ENCODE measurements at regions not wholly inside any gene's neighbourhood (a gene's known extent, or its start where the extent isn't known, plus 50 kb on each side); places are given as distances from the start of the nearest gene placed in this dataset.
"Not testable (repeated sequence)": the region's sequence is repeated elsewhere in the genome, so short reads cannot be mapped to it uniquely, and the experiment has no call there.

- no peak for DNase-seq (ENCODE audit: low read depth, low spot score)
These were observed 476.5 kb downstream of the DTWD2 start for GRCh38 chr5:118511846-118512245.

GRCh38 chr5:118506217-118506852 lies 482.0 kb downstream of the DTWD2 start:
- H3K27ac ChIP-seq: no peak overlapping the region
- DNase-seq (ENCODE audit: low read depth, low spot score): no peak

More at GRCh38 chr5:118511846-118512245, 476.5 kb downstream of the DTWD2 start:
- H3K27ac ChIP-seq: no peak overlapping the region

DNA sequence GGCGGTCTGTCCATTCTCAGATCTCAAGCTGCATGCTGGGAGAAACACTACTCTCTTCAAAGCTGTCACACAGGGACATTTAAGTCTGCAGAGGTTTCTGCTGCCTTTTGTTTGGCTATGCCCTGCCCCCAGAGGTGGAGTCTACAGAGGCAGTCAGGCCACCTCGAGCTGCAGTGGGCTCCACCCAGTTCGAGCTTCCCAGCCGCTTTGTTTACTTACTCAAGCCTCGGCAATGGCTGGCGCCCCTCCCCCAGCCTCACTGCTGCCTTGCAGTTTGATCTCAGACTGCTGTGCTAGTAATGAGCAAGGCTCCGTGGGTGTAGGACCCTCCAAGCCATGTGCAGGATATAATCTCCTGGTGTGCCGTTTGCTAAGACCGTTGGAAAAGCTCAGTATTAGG lies 486.1 kb downstream of the DTWD2 start:
- not testable (repeated sequence) for DNase-seq (ENCODE audit: low read depth, low spot score)

GRCh38 chr5:118491351-118491750 lies 497.0 kb downstream of the DTWD2 start:
- no peak for DNase-seq (ENCODE audit: low read depth, low spot score)
- no peak overlapping the region for H3K27ac ChIP-seq

More for the DNA sequence above, 486.1 kb downstream of the DTWD2 start:
- not testable (repeated sequence) for H3K27ac ChIP-seq

GRCh38 chr5:118486647-118487225 lies 501.6 kb downstream of the DTWD2 start:
- DNase-seq (ENCODE audit: low read depth, low spot score): no peak
- no peak overlapping the region for H3K27ac ChIP-seq

- no peak for DNase-seq (ENCODE audit: low read depth, low spot score)
These were observed 509.1 kb downstream of the DTWD2 start for GRCh38 chr5:118479285-118479684.

DNA sequence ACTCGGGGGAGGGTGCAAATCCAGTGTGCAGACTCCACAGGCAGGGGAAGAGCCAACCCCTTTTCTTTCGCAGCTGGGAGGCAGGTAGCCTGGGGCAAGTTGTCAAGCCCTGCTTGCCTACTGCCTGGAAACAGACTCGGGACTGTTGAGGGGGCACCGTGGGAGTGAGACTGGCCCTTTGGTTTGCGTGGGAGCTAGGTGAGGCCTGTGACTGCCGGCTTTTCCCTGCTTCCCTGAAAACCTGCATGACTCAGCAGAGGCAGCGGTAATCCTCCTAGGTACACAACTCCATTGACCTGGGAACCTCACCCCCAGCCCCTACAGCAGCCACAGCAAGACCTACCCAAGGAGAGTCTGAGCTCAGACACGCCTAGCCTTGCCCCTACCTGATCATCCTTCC lies 509.5 kb downstream of the DTWD2 start:
- no peak overlapping the region for H3K27ac ChIP-seq
- no peak for DNase-seq (ENCODE audit: low read depth, low spot score)

More at GRCh38 chr5:118479285-118479684, 509.1 kb downstream of the DTWD2 start:
- H3K27ac ChIP-seq: no peak overlapping the region

DNA sequence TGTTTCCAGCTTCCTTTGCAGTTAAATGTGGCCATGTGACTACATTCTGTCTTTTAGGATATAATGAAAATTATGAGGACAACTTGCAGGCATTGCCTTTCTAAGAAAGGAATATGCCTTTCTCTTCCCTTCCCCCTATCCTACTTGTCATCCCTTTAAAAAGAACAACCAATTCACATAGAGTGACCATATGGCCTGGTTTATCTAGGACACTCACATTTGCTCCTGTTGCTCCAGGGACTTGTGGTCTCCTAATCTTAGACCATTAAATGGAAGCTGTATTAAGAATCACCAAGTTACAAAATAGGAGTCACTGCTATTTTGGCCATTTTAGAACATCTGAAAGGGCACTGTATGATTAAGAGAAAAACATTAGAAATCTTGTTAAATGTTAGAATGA lies 520.3 kb downstream of the DTWD2 start:
- no peak overlapping the region for H3K27ac ChIP-seq
- no peak for DNase-seq (ENCODE audit: low read depth, low spot score)

DNA sequence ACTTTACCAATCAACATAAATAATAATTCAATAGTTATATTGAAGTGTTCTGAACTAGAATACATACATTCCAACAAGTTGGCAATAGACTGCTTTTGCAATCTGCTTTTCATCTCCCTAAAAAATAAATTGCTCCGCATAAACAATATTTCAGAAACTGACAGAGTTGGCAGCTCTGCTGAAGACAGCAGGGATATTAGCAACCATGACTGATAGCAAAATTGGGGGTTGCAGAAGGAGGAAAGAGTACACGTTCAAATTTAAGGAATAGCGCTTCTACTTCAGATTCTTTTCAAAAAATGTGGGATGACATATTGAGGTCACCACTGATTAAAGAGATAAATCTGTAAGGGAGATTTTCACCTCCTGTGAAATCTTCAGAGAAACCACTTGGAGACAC lies 521.2 kb downstream of the DTWD2 start:
- no peak for DNase-seq (ENCODE audit: low read depth, low spot score)

DNA sequence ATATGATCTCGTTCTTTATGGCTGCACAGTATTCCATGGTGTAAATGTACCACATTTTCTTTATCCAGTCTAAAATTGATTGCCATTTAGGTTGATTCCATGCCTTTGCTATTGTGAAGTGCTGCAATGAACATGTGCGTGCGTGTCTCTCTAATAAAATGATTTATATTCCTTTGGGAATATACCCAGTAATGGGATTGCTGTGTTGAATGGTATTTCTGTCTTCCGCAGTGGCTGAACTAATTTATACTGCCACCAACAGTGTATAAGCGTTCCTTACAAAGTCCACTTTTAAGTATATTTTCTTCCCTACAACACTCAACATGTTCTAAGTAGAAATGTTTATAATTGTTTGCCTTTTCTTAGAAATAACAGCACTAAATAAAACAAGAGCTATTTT lies 521.9 kb downstream of the DTWD2 start:
- DNase-seq (ENCODE audit: low read depth, low spot score): no peak
- H3K27ac ChIP-seq: no peak overlapping the region

More for the DNA sequence above, 521.2 kb downstream of the DTWD2 start:
- no peak overlapping the region for H3K27ac ChIP-seq

- not testable (repeated sequence) for DNase-seq (ENCODE audit: low read depth, low spot score); H3K27ac ChIP-seq
These were observed 526.1 kb downstream of the DTWD2 start for GRCh38 chr5:118462276-118462675.

- DNase-seq (ENCODE audit: low read depth, low spot score): no peak
- no peak overlapping the region for H3K27ac ChIP-seq
These were observed 526.9 kb downstream of the DTWD2 start for GRCh38 chr5:118461436-118461835.

DNA sequence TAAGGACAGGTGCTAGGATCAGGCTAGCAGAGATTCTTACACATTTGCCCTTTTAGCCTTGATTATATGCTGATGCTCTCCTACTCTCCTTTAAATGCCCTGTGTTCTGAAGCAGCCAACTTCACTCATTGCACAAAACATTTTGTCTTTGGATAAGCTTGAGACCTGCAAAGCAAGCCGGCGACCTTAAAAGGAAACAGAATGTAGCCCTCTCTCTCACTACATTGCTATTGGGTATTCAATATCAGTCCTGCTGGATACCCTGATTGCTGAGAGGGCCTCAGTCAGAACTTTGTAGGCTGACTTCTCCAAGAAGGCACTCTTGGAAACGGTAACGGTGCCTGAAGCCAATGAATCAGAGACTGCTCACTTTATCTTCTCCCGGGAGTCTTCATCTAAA lies 528.9 kb downstream of the DTWD2 start:
- H3K27ac ChIP-seq: no peak overlapping the region
- no peak for DNase-seq (ENCODE audit: low read depth, low spot score)

- no peak for DNase-seq (ENCODE audit: low read depth, low spot score)
- H3K27ac ChIP-seq: no peak overlapping the region
These were observed 532.3 kb downstream of the DTWD2 start for GRCh38 chr5:118456085-118456484.

DNA sequence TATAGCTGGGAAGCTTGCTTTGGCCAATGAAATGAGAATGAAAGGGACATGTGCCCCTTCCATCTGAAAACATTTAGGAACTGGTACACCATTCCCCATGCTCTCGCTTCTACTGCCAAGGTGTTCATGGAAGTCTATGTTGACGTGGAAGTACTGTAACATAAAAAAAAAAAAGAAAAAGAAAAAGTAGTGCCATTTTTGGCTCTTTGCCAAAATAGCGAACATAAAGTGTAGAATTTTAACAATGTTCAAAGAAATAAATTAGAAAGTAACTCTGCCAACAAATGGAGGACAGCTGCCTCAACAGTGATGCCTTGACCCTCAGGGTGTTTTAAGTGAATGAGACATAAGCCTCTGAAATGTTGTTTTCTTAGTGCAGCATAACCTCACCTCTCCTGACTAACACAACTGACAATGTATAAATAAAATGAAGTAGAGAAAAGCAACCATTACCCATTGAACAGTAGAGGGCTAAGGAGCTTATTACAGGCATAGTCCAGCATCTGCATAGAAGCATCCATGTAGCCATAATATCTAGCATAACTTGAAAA lies 536.6 kb downstream of the DTWD2 start:
- no peak for DNase-seq (ENCODE audit: low read depth, low spot score)
- no peak overlapping the region for H3K27ac ChIP-seq

DNA sequence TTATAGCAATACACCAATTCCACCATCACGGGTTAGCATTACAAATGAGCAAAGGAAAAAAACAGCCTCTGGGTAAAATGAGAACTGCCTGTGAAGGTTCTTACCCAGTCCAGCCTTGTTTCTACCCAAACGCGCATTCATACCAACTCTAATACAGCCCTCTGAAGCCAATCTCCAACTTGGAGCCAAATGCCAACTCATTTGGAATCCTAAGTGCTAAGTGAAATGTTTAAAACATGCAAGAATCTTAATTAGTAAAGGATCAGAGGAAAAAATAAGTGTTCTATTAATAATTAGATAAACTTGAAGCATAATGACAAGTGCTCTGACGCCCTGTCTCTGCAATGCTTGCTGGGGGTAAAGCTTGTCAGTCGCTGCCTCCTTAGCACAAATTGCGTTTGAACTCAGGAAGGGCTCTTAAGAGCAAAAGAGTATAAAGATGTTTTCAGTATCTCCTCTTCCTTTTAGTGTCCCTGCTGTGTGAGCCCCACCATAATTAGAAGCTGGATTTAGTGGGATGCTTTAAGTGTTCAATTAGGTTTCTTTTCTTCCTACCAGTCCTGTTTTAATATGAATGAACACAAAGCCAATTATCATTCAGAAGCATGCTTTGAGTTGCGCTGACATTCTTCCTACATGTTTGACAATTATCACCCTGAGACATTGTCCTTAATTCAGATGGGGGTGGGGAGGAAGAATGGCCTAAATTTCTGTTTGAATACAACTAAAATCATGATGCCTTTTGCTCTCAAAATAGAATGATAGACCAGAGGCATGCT lies 537.6 kb downstream of the DTWD2 start:
- H3K27ac ChIP-seq: no peak overlapping the region
- DNase-seq (ENCODE audit: low read depth, low spot score): no peak

GRCh38 chr5:118447350-118447749 lies 541.0 kb downstream of the DTWD2 start:
- no peak for DNase-seq (ENCODE audit: low read depth, low spot score)
- H3K27ac ChIP-seq: no peak overlapping the region

GRCh38 chr5:118441956-118442355 lies 546.4 kb downstream of the DTWD2 start:
- DNase-seq (ENCODE audit: low read depth, low spot score): no peak
- H3K27ac ChIP-seq: no peak overlapping the region

DNA sequence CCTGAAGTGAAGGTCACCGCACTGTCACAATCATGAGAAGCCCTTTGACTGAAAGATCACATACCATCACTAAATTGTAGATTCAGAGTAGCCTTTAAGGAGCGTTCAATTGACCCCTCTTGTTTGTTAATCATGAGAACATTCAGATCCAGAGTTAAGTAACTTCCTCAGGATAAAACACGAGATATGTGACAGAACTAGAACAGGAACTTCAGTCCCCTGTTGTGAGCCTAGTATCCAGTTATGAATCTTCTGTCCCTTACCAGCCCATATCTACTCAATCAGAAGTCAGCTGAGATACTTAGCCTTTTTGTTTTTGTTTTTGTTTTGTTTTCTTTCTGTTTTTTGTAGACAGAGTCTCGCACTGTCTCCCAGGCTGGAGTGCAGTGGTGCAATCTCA lies 547.3 kb downstream of the DTWD2 start:
- DNase-seq (ENCODE audit: low read depth, low spot score): no peak
- H3K27ac ChIP-seq: no peak overlapping the region

DNA sequence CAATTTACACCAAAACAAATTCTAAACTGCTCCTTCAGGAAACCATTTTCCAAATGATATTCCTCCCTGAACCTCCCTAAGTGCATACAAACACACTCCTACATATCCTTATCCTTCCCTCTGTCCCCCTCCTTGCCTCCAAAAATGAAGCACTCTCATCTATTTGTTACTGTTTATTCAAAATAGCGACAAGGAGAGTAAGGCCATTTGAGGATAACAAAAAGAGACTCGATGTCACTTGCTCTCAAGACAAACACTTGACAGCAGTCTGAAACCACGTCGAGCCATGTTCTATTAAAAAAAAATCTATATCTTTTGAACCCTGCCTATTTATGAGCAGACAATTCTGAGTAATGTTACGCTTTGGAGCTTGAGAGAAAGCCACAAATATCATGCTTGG lies 547.9 kb downstream of the DTWD2 start:
- H3K27ac ChIP-seq: no peak overlapping the region
- DNase-seq (ENCODE audit: low read depth, low spot score): no peak

DNA sequence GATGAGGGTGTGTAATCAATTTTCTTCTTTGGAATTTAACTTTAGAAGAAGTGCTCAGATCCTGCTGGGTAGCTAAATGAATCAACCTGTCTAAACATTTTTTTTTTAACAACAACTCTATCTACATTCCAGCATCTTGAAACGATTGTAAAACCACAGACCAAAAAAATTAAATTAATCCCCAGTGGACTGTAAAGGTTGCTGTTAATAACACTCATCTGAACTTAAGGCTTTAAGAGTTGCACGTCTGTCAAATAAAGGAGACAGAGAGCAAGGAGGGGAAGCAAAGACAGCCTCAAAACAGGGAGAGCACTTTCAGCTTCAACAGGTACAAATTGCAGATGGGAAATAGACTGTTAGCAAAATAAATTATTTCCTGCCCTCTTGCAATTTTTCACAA lies 548.5 kb downstream of the DTWD2 start:
- DNase-seq (ENCODE audit: low read depth, low spot score): no peak

More for the DNA sequence above, 548.5 kb downstream of the DTWD2 start:
- H3K27ac ChIP-seq: no peak overlapping the region

All from epithelial cell of prostate (primary cell).